ENCODE measurements at regions not wholly inside any gene's neighbourhood (a gene's known extent, or its start where the extent isn't known, plus 50 kb on each side); places are given as distances from the start of the nearest gene placed in this dataset.

GRCh38 chr6:24987446-24988115 is 51.8 kb upstream of the RIPOR2 start:
- H3K4me3 Mint-ChIP-seq, result no peak overlapping the region
- DNase-seq, result no peak

GRCh38 chr6:24988562-24988961 is 52.8 kb upstream of the RIPOR2 start:
- CTCF ChIA-PET, result interaction anchor here (0.9 to 2.0 kb wide), 3 partner anchors 11 to 54 kb away, joined by 3 to 5 read pairs (median 4); no protein-coding TSS in a partner anchor
- DNase-seq, result no peak
- Mint-ChIP-seq H3K27ac (no peak overlapping the region), H3K9me3 (peaks cover 17% of the 10 kb centered on the region), H3K4me3 (no peak overlapping the region), H3K4me1 (peaks cover 66% of the 10 kb centered on the region), H3K36me3 (peaks cover 65% of the 10 kb centered on the region), H3K27me3 (no peaks in the 10 kb centered on the region)

More at GRCh38 chr6:24987446-24988115, 51.8 kb upstream of the RIPOR2 start:
- peak overlapping the region; percentile 35 for H3K27ac Mint-ChIP-seq
- H3K36me3 Mint-ChIP-seq, result peaks cover 57% of the 10 kb centered on the region
- peaks cover 62% of the 10 kb centered on the region for H3K4me1 Mint-ChIP-seq
- CTCF ChIA-PET, result interaction anchor here (0.9 to 2.0 kb wide), 6 partner anchors 10 to 83 kb away, joined by 3 to 5 read pairs (median 4); partner anchors contain the start of gene RIPOR2
- H3K9me3 Mint-ChIP-seq, result peaks cover 16% of the 10 kb centered on the region
- no peaks in the 10 kb centered on the region for H3K27me3 Mint-ChIP-seq

- no peaks in the 10 kb centered on the region for H3K27me3 Mint-ChIP-seq
- DNase-seq, result no peak
- H3K4me3 Mint-ChIP-seq, result no peak overlapping the region
- H3K27ac Mint-ChIP-seq, result no peak overlapping the region
- CTCF ChIA-PET, result interaction anchor here (0.7 to 4.4 kb wide), 18 partner anchors 8 to 132 kb away, joined by 3 to 176 read pairs (median 20); partner anchors contain the start of gene RIPOR2
- H3K9me3 Mint-ChIP-seq, result peaks cover 27% of the 10 kb centered on the region
- peaks cover 69% of the 10 kb centered on the region for H3K36me3 Mint-ChIP-seq
- peaks cover 68% of the 10 kb centered on the region for H3K4me1 Mint-ChIP-seq
Observed at GRCh38 chr6:24990236-24990845, 54.6 kb upstream of the RIPOR2 start.

GRCh38 chr6:24990944-24991809 is 55.4 kb upstream of the RIPOR2 start:
- Mint-ChIP-seq H3K27me3 (no peaks in the 10 kb centered on the region), H3K9me3 (peaks cover 27% of the 10 kb centered on the region), H3K4me3 (peak overlapping the region; percentile 15), H3K36me3 (peaks cover 67% of the 10 kb centered on the region), H3K4me1 (peaks cover 64% of the 10 kb centered on the region), H3K27ac (peak overlapping the region; percentile 85)
- CTCF ChIA-PET, result interaction anchor here (0.6 to 4.4 kb wide), 36 partner anchors 8 to 1160 kb away, joined by 3 to 176 read pairs (median 8); partner anchors contain the start of gene RIPOR2
- DNase-seq, result no peak

GRCh38 chr6:24991810-24992467 is 56.2 kb upstream of the RIPOR2 start:
- Mint-ChIP-seq H3K27ac (peak overlapping the region; percentile 85), H3K27me3 (no peaks in the 10 kb centered on the region), H3K4me1 (peaks cover 65% of the 10 kb centered on the region), H3K36me3 (peaks cover 63% of the 10 kb centered on the region), H3K9me3 (peaks cover 27% of the 10 kb centered on the region), H3K4me3 (peak overlapping the region; percentile 15)
- CTCF ChIA-PET, result interaction anchor here (0.6 to 4.4 kb wide), 41 partner anchors 8 to 1159 kb away, joined by 3 to 176 read pairs (median 7); partner anchors contain the start of gene RIPOR2
- DNase-seq, result peak; percentile 86

- no peak for DNase-seq
- Mint-ChIP-seq H3K4me3 (no peak overlapping the region), H3K4me1 (peaks cover 81% of the 10 kb centered on the region), H3K27ac (no peak overlapping the region), H3K36me3 (peaks cover 63% of the 10 kb centered on the region), H3K27me3 (no peaks in the 10 kb centered on the region), H3K9me3 (peaks cover 19% of the 10 kb centered on the region)
- CTCF ChIA-PET, result interaction anchor here (0.6 to 2.8 kb wide), 6 partner anchors 21 to 139 kb away, joined by 3 to 10 read pairs (median 6); no protein-coding TSS in a partner anchor
Observed at GRCh38 chr6:24994812-24995211, 59.1 kb upstream of the RIPOR2 start.

GRCh38 chr6:24995270-24995669 is 59.5 kb upstream of the RIPOR2 start:
- Mint-ChIP-seq H3K9me3 (peaks cover 19% of the 10 kb centered on the region), H3K36me3 (peaks cover 64% of the 10 kb centered on the region), H3K27ac (no peak overlapping the region), H3K4me1 (peaks cover 82% of the 10 kb centered on the region), H3K4me3 (no peak overlapping the region), H3K27me3 (no peaks in the 10 kb centered on the region)
- CTCF ChIA-PET, result interaction anchor here (0.6 to 2.8 kb wide), 6 partner anchors 21 to 139 kb away, joined by 3 to 10 read pairs (median 6); no protein-coding TSS in a partner anchor
- no peak for DNase-seq

- H3K27me3 Mint-ChIP-seq, result no peaks in the 10 kb centered on the region
- H3K36me3 Mint-ChIP-seq, result peaks cover 59% of the 10 kb centered on the region
- H3K9me3 Mint-ChIP-seq, result peaks cover 19% of the 10 kb centered on the region
- H3K4me3 Mint-ChIP-seq, result no peak overlapping the region
- CTCF ChIA-PET, result interaction anchor here (1.4 to 2.8 kb wide), 2 partner anchors 85 to 140 kb away, joined by 5 to 10 read pairs; no protein-coding TSS in a partner anchor
- no peak for DNase-seq
- H3K4me1 Mint-ChIP-seq, result peaks cover 76% of the 10 kb centered on the region
- H3K27ac Mint-ChIP-seq, result peak overlapping the region; percentile 74
Observed at GRCh38 chr6:24996269-24996836, 60.6 kb upstream of the RIPOR2 start.

GRCh38 chr6:24997231-24997630 is 61.5 kb upstream of the RIPOR2 start:
- H3K27me3 Mint-ChIP-seq, result no peaks in the 10 kb centered on the region
- DNase-seq, result no peak
- peaks cover 54% of the 10 kb centered on the region for H3K36me3 Mint-ChIP-seq
- H3K4me1 Mint-ChIP-seq, result peaks cover 71% of the 10 kb centered on the region
- H3K4me3 Mint-ChIP-seq, result no peak overlapping the region
- peak overlapping the region; percentile 21 for H3K27ac Mint-ChIP-seq
- CTCF ChIA-PET, result interaction anchor here (2.8 kb wide), 1 partner anchor 141 kb away, joined by 10 read pairs; no protein-coding TSS in a partner anchor
- H3K9me3 Mint-ChIP-seq, result peaks cover 19% of the 10 kb centered on the region

GRCh38 chr6:24997905-24998304 is 62.1 kb upstream of the RIPOR2 start:
- no peak for DNase-seq
- H3K9me3 Mint-ChIP-seq, result peaks cover 19% of the 10 kb centered on the region
- H3K27ac Mint-ChIP-seq, result no peak overlapping the region
- no peak overlapping the region for H3K4me3 Mint-ChIP-seq
- peaks cover 56% of the 10 kb centered on the region for H3K36me3 Mint-ChIP-seq
- CTCF ChIA-PET, result interaction anchor here (0.5 kb wide), 1 partner anchor 22 kb away, joined by 3 read pairs; no protein-coding TSS in a partner anchor
- H3K4me1 Mint-ChIP-seq, result peaks cover 73% of the 10 kb centered on the region
- H3K27me3 Mint-ChIP-seq, result no peaks in the 10 kb centered on the region

- Mint-ChIP-seq H3K27me3 (no peaks in the 10 kb centered on the region), H3K36me3 (peaks cover 53% of the 10 kb centered on the region), H3K4me1 (peaks cover 82% of the 10 kb centered on the region), H3K27ac (no peak overlapping the region), H3K9me3 (peaks cover 3% of the 10 kb centered on the region), H3K4me3 (no peak overlapping the region)
- no peak for DNase-seq
- CTCF ChIA-PET, result interaction anchor here (2.5 kb wide), 1 partner anchor 11 kb away, joined by 14 read pairs; no protein-coding TSS in a partner anchor
Observed at GRCh38 chr6:25002326-25003091, 66.7 kb upstream of the RIPOR2 start.

GRCh38 chr6:25004357-25004756 is 68.6 kb upstream of the RIPOR2 start:
- H3K4me1 Mint-ChIP-seq, result peaks cover 84% of the 10 kb centered on the region
- peaks cover under 1% of the 10 kb centered on the region for H3K9me3 Mint-ChIP-seq
- CTCF ChIA-PET, result interaction anchor here (1.0 to 5.6 kb wide), 4 partner anchors 12 to 148 kb away, joined by 3 to 40 read pairs (median 10); no protein-coding TSS in a partner anchor
- H3K4me3 Mint-ChIP-seq, result no peak overlapping the region
- no peaks in the 10 kb centered on the region for H3K27me3 Mint-ChIP-seq
- no peak overlapping the region for H3K27ac Mint-ChIP-seq
- DNase-seq, result no peak
- H3K36me3 Mint-ChIP-seq, result peaks cover 41% of the 10 kb centered on the region

All from activated naive CD4-positive, alpha-beta T cell treated with anti-CD3 and anti-CD28 coated beads, Interleukin-2, amount 10 ng/mL, durations not matched to agents 7 days and 5 days (primary cell).